DMS153 (cell line): ENCODE measurements at regions not wholly inside any gene's neighbourhood (a gene's known extent, or its start where the extent isn't known, plus 50 kb on each side); places are given as distances from the start of the nearest gene placed in this dataset.
"Not testable (repeated sequence)": the region's sequence is repeated elsewhere in the genome, so short reads cannot be mapped to it uniquely, and the experiment has no call there.

Experiments used
- DNase-seq: peaks from one replicate; lab custom pipeline; 2025; lab: John Stamatoyannopoulos, UW

DNA sequence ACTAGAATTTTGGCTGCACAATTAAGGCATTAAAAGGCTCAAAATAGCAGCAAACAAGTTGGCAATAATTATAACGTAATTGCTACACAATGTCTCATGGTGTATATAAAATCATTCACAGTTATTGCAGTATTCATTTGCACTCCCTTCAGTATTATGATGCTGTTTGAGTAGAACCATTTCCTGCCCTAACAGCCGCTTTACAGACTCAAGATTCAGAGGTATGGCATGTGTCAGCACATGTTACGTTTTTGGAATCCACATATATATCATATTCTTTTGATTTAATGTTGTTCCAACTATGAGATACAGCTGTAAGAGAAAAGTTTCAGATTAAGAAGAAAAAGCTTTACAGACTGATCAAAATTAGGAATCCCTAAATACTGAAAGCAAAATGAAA, 56.3 kb upstream of the NCKAP5 start:
- DNase-seq, result no peak

DNA sequence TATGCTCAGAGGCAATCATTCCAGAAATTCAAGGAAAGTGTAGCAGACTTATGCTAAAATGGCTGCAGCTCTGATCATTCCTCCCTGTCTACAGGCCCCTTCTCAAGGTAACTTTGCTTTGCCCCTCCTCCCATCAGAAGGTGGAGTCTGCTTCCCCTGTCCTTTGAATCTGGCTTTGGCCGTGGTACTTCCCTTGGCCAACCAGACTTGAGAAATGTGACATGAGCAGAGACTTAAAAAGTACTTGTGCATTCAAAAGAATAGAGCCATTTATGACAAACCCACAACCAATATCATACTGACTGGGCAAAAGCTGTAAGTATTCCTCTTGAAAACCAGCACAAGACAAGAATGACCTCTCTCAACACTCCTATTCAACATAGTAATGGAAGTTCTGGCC, 59.5 kb upstream of the NCKAP5 start:
- no peak for DNase-seq

DNA sequence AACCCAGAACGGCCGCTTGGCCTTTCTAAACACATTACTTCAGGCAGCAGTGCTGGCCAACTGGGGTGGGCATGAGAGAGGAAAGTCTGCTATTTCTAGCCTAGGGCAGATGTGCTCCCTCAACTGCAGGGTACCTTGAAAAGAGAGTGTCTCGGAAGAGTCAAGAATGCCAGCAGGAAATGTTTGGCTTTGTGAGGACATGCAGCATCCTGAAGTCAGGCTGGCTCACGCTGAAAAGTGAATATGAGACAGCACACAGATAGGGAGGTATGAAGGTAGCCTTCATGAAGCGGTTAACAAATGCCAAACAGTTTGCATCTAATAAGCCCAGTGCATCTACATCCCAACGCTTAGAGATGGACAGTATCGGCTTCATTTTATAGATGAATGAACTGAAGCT, 65.0 kb upstream of the NCKAP5 start:
- no peak for DNase-seq

DNA sequence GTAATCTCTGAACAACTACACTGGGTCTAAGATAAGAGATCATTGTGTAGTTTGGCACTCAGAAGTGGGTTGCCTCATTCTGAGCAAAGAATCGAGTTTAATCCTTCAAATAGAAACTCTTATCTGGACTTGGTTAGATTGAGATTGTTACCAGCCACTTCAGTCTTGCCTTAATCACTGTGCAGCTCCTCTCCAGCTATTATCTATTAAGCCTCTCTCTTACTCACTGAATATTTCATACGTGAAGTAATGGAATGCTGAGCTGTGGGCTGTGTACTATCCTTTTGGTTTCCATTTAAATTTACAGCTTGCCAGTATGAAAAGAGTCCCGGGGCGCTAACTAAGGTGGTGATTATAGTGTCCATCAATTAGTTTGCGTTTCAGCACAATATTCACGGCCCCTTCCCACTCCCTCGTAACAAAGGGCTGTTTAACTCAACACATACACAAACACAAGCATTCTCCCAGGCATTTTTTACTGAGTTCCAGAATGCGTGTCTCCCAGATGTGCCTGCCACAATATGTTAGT, 65.7 kb upstream of the NCKAP5 start:
- no peak for DNase-seq

DNA sequence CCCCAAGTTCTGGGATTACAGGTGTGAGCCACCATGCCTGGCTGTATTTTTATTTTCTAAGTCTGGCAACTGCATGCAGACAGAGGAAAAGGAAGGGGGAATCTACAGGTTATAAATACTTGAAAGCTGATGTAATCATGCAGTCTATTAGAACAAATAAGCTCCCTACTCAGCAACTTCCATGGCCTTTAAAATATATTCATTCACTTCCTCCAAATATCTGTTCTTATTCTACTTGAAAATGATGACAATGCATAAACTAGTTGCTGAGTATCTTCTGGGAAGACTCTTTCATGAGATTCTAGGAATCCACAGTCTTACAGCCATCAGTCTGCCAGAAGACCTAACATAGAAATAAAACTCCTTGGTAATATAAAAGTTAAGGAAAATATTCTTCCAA, 66.9 kb upstream of the NCKAP5 start:
- DNase-seq, result no peak

DNA sequence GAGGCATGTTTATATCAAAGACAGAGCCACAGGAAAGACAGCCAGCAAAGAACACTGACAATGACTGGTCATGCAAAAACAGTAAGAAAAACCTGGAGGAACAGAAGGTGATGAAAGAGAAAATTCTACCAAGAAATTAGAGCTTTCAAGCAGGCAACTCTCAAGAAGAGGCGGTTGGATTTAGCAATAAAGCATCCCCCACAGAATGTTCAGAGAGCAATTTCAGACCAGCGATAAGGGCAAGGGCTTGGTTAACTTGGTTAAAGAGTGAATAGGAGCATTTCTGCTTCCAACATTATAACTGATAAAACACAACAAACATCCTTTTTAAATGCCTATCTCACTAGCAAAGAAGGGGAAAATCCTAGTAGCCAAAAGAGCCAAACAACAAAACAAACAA, 68.0 kb upstream of the NCKAP5 start:
- DNase-seq, result no peak

DNA sequence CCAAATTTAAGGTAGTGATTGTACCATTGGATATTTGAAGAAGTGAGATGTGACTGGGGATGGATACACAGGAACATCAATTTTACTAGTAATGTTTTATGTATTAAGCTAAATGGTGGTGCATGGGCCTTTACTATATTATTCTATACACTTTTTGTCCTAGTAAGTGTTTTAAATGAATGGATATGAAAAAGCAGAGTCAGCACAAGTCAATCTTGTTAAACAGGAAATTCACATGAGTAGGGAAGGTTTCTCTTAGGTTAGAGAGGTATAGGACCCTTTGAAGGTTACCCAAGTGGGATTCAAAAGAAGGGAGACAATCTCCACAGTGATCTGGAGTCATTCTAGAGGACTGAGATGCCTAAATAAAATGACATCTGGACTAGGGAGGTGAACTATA, 71.8 kb upstream of the NCKAP5 start:
- DNase-seq, result no peak

DNA sequence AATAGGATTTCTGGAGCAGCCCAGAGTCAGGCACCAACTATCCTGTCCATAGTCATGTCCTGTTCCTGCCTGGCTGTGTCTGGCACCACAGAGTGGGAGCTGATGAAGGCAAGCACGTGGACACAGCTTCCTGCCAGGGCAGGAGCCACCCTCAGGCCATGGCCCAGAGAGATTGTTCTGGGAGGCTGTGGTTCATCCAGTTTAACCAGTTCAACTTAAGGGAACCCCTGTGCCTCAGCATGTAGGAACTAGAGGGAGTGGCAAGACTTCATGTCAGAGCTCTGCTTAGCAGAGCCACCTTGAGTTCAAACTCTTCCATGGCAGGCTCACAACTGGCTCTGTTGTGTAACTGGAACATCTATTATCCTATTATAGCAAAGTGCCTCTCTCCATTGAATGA, 73.2 kb upstream of the NCKAP5 start:
- peak; percentile 19 for DNase-seq

DNA sequence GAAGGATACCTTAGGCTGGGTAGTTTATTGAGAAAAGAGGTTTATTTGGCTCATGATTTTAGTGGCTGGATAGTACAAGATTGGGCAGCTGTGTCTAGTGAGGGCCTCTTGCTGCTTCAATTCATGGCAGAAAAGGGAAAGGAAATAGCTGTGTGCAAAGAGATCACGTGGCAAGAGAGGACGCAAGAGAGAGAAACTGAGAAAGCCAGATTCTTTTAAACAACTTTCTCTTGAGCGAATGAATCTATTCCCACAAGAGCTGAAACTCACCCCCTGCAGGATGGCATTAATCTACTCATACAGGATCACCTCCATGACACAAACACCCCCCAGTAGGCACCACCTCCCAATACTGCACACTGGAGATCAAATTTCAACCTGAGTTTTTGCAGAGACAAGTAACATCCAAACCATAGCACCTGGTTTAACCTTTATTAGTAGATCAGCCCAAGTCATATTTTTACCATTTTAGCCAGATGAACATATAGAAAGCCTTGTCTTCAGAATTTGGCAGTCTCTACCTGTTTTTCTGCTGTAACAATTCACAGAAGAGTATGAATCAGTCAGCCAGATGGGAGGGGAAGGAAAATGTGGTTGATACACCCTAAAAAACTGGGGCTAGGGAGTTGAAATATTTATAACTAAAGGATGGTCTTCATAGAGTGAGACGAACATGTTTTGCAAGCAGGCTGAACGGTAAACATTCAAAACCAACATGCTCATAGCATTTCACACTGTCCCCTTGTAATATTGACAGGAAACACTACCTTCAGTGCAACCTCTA, 73.9 kb upstream of the NCKAP5 start:
- DNase-seq, result no peak

DNA sequence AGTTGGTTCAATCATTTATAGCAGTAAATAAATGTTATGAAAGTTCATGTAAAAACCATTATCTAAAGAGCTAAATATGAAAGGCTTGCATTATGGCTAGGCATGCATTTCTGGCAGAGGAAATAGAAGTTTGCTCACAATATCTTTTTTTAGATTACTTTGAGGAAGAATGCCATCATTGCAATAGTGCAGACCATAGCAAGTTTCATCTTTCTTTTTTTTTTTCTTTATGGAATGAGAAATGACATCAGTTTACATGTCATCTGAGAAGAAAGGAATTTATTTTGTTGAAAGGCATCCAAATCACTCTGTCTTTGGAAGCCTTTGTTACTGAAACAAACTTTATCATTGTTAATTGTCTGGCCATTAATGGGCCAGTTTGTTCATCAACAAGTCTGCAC, 74.5 kb upstream of the NCKAP5 start:
- no peak for DNase-seq

DNA sequence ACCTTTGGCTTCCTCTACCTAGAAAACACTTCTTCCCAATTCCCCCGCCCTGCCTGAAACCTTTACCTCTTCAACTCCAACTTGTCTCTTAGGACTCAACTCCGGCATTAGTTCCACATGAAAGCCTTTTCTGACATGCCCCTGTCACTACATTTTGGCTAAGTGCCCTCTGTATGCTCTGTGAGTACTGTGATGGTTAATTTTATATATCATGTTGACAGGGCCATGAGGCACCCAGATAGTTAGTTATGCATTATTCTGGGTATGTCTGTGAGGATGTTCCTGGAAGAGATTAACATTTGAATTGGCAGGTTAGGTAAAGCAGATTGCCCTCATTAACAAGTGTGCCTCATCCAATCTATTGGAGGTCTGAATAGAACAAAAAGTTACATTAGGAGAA, 75.6 kb upstream of the NCKAP5 start:
- no peak for DNase-seq

DNA sequence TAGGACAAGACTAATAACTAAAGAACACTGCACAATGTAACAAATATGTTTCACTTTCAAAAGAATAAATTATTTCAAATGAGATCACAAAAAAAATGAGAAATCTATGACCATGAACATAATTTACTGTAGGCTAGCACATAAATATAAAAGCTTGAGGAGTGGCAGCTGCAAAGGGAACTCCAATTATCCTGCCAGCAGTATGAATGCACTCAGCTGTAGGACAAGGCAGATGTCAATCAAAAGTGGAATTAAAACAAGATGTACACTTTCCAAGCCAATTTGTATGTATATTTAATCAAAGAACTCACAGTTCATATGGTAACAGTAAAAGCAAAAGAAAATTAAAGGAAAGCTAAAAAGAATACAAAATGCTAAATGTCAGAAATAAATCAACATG, 76.6 kb upstream of the NCKAP5 start:
- DNase-seq, result no peak

DNA sequence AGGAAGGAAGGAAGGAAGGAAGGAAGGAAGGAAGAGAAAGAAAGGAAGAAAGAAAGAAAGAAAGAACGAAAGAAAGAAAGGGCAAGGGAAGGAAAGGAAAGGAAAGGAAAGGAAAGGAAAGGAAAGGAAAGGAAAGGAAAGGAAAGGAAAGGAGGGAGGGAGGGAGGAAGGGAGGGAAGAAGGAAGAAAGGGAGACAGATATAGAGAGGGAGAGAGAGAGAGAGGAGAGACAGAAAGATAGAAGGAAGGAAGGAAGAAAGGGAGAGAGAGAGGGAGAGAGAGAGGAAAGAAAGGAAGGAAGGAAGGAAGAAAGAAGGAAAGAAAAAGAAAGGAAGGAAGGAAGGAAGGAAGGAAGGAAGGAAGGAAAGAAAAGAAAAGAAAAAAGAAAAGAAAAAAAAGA, 79.1 kb upstream of the NCKAP5 start:
- not testable (repeated sequence) for DNase-seq

DNA sequence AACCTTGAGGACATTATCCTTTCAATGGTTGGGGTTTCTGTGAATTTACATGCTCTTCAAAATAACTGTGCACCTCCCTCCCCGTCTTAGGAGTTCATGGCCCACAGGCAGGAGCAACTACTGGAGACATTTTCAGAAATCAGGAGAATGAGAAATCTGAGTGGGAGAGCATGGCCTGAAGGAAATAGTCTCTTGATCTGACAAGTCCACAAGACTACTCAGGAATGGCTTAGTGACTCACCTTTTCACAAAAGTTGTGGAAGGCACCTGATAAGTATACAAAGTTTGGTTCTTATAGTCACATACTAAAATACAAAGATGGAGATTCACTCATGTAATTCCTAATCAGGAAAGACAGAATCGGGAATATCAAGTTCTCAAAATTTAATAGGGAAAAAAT, 83.6 kb upstream of the NCKAP5 start:
- DNase-seq, result no peak

DNA sequence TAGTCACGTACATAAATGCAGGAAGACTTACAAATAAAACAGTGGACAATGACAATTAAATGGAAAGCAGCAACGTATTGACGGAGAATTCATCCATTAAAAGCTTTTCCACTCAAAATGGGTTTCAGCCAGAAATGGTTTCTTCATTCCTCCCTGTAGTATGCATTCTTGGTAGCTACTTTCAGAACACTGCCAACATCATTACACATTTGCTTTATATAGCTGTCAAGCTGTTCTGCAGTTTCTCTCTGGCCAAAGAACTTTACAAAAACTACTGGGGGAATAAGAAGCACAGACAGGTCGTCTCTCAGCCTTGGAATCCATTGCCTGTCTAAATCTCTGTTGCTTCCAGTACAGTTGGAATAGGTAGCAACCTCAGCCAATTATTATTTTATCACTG, 84.1 kb upstream of the NCKAP5 start:
- no peak for DNase-seq

DNA sequence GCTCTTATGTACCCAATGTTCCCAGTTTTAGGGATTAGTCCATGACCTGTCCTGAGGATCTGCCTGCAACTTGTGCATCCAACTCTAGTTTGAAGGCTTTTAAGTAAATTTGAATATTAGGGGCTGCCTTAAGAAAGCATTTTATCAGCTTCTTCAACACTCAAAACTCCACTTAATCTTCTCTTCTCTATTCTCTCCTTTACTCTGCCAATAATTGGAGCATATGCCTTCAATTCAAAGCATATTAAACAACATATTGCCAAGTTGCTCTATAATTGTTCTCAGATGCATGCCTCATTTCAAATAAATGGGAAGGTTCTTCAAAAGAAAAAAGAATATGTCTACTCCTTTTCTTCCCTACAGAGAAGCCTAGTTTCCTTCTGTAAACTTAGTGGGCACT, 84.8 kb upstream of the NCKAP5 start:
- DNase-seq, result no peak

DNA sequence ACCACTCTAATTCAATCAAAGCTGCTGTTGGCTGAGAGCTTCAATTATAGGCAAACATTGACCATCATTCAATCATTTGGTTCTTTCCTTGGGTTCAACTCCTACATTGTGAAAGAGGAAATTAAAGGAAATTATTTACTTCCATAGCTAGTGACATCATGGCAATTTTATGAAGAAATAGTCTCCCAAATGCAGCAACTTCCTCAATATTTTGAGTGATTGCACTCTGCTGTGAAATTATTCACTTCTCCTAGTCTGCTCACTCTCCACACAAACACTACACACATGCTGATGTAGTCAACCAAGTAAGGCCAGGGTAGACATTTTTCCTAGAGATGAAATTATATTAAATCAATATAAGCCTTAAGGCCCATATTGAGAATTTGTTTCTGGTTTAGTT, 86.7 kb upstream of the NCKAP5 start:
- no peak for DNase-seq

DNA sequence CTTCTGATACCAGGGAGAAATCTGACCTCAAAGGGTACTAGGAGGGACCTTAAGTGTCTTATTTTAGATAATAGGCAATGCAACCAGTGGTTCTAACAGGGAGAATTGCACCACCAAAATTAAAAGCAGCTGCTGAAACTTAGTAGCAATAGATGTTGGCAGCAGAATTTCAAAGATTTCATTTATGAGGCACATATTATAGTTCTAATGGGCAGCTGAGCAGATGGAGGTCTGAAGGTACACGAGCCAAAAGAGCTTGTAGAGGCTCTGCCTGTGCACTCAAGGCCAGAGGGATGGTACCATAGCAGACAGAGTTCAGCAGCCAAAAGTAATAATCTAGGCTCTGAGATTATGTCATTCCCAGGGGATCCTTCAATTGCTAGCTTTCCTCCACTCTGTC, 87.3 kb upstream of the NCKAP5 start:
- no peak for DNase-seq

DNA sequence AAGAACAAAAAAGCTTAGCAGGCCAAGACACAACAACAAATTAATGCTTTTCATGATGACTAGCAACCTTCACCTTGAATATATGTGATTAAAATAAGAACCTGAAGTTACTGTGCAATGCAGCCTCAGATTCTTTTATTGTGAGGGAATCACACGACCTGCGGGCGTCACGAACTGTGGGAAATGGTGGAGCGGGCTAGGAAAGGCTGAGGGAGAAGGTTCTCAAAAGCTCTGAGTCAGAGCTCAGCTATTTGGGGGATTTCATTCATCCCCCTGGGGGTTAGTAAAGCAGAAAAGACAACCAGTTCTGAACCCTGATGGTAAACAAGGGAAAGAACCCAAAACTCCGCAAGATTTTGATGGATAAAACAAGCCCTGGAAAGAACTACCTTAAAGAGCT, 89.3 kb upstream of the NCKAP5 start:
- no peak for DNase-seq

DNA sequence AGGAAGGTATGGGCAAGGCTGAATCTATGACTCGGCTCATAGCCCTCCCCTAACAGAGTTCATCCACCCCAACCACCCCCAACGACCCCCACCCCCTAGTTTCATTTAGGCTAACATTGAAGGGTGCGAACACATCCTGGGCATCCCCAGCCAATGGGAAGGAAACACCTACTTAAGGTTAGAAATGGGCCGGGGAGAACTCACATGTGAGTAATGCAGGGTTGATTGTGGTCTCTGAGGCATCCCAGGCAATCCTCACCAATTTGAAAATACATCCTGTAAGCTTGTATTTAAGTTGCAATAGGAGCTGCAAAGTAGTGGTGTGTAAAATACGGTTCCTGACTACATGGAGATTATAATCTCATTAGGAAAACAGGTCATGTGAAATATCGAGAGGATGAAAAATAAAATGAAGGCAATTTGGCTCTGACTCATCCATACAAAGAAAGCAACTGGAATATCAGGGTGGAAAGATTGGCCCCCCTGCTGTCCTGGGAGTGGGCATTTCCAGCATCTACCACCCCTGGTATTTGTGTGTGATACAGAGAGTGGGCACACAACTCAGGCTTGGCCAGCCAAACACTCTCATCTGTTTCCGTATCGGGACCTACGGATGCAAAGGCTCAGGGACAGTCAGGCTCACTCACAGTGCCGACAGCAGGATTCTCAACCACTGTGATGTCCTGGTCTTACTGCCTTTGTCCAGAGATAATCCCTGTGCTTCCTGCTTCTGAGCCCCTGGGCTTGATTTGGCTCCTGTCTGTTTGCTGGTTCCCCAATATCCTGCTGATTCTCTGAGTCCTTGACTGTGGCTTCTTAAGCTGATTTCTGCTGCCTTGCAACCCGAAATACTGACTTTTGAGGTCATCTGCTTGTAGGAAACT, 90.0 kb upstream of the NCKAP5 start:
- DNase-seq, result no peak

DNA sequence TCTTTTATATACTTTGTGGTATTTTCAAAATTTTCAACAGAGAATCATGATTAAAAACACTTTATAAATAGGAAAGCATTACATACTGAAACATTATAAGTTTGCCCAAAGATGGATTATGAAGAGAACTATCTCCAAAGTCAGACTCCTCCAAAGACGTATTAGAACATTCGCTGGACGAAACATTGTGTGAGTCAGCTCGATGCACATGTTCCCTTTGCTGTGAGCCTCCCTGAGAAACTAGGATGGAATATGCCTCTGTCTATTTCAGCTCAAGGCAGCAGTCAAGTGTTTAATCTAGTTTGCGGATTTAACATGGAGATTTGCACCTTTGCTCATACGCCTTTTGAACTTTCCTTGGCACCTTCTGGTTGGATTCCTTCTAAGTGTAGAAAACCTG, 92.2 kb upstream of the NCKAP5 start:
- DNase-seq, result no peak

DNA sequence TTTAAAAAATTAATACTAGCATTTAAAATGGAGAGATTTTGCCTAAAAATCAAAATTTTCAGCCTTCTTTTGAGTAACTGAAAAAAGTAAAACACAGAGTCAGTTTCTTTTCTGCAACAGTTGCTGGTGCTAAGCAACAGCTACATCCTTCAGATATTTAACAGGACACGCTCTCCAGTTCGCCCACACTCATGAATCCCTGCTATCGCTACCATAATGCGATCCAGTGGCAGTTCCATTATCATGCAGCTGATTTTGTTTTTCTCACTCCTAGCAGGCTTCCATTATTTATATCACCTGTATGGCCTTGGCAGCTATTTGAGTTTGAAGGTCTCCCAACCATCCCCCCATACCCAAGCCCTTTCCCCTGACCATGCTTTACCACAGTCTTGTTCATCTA, 93.1 kb upstream of the NCKAP5 start:
- no peak for DNase-seq

DNA sequence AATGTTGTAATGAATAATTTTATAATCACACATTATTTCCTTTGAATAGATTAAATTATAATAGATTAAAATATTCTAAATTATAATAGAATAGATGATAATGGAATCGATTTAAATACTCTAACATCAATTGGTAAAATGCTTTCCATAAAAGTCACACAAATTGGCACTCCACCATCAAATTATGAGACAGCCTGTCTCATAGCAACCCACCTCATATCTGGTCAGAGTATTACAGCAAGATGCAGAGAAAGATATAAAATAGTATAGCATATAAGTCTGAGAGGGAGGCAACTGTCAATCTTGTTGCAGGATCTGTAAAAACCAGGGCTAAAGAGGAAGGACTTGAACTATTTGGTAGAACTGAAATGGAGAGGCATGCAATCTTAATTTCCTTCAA, 98.4 kb upstream of the NCKAP5 start:
- DNase-seq, result no peak
